ENCODE measurements at regions not wholly inside any gene's neighbourhood (a gene's known extent, or its start where the extent isn't known, plus 50 kb on each side); places are given as distances from the start of the nearest gene placed in this dataset.

DNA sequence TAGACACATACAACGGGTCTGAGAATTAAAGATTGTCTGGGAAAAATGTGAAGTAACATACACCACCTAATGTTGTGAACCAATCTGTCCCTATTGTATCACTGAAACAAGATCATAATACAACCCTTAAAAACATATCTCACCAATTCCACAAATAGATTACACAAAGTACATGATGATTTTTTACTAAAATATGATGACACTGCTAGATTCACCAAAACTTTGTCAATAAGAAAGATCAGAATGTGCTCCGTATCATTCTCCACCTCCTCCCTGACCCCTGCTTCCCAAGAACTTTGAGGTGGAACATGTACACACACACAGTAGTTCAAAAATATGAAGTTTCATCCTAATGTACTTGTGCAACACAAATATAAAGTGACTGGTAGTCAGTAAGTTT is 862.0 kb downstream of the PCDH18 start:
- TF ChIP-seq YY1 (IDR thresholded peaks at IDR 0.05; ENCODE audit: low read depth) (no peak), CEBPB (IDR thresholded peaks at IDR 0.05) (no peak), ZBTB7A (IDR thresholded peaks at IDR 0.05; ENCODE audit: low read depth) (no peak)
- TF ChIP-seq, protein P1, sequence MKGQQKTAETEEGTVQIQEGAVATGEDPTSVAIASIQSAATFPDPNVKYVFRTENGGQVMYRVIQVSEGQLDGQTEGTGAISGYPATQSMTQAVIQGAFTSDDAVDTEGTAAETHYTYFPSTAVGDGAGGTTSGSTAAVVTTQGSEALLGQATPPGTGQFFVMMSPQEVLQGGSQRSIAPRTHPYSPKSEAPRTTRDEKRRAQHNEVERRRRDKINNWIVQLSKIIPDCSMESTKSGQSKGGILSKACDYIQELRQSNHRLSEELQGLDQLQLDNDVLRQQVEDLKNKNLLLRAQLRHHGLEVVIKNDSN (IDR thresholded peaks at IDR 0.05), result no peak

- TF ChIP-seq CREB1 (IDR thresholded peaks at IDR 0.05; ENCODE audit: low read depth) (no peak), EP300 (IDR thresholded peaks at IDR 0.05; ENCODE audit: borderline replicate concordance) (no peak), RAD21 (IDR thresholded peaks at IDR 0.05; ENCODE audit: low read depth) (no peak), NFIC (IDR thresholded peaks at IDR 0.05) (no peak), TEAD4 (IDR thresholded peaks at IDR 0.05) (no peak), TCF12 (IDR thresholded peaks at IDR 0.05; ENCODE audit: low read depth) (no peak), EGR1 (IDR thresholded peaks at IDR 0.05) (no peak), ZBTB7A (IDR thresholded peaks at IDR 0.05; ENCODE audit: low read depth) (no peak), YY1 (IDR thresholded peaks at IDR 0.05; ENCODE audit: low read depth) (no peak), FOXM1 (IDR thresholded peaks at IDR 0.05; ENCODE audit: borderline replicate concordance, low read depth) (no peak), TAF1 (IDR thresholded peaks at IDR 0.05; ENCODE audit: low read depth) (no peak), CEBPB (IDR thresholded peaks at IDR 0.05) (no peak)
- TF ChIP-seq, protein P2, sequence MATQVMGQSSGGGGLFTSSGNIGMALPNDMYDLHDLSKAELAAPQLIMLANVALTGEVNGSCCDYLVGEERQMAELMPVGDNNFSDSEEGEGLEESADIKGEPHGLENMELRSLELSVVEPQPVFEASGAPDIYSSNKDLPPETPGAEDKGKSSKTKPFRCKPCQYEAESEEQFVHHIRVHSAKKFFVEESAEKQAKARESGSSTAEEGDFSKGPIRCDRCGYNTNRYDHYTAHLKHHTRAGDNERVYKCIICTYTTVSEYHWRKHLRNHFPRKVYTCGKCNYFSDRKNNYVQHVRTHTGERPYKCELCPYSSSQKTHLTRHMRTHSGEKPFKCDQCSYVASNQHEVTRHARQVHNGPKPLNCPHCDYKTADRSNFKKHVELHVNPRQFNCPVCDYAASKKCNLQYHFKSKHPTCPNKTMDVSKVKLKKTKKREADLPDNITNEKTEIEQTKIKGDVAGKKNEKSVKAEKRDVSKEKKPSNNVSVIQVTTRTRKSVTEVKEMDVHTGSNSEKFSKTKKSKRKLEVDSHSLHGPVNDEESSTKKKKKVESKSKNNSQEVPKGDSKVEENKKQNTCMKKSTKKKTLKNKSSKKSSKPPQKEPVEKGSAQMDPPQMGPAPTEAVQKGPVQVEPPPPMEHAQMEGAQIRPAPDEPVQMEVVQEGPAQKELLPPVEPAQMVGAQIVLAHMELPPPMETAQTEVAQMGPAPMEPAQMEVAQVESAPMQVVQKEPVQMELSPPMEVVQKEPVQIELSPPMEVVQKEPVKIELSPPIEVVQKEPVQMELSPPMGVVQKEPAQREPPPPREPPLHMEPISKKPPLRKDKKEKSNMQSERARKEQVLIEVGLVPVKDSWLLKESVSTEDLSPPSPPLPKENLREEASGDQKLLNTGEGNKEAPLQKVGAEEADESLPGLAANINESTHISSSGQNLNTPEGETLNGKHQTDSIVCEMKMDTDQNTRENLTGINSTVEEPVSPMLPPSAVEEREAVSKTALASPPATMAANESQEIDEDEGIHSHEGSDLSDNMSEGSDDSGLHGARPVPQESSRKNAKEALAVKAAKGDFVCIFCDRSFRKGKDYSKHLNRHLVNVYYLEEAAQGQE (IDR thresholded peaks at IDR 0.05; ENCODE audit: low read depth), result no peak
- TF ChIP-seq, protein P1 (IDR thresholded peaks at IDR 0.05), result no peak
- TF ChIP-seq, protein P3, sequence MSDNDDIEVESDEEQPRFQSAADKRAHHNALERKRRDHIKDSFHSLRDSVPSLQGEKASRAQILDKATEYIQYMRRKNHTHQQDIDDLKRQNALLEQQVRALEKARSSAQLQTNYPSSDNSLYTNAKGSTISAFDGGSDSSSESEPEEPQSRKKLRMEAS (IDR thresholded peaks at IDR 0.05), result no peak
Measured at GRCh38 chr4:136664988-136665387, 867.3 kb downstream of the PCDH18 start.

DNA sequence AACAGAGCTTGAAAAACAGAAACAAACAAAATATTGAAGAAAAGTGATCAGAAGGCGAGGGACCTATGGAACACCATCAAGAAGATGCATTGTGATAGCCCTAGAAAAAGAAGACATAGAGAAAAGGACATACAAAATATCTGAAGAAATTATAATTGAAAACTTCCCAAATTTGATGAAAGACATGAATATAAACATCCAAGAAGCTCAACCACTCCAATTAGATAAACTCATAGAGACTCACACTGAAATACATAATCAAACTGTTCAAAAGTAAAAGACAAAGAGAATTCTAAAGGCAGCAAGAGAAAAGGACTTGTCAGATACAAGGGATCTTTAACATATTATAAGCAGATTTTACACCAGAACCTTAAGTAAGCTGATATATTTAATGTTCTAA is 869.8 kb downstream of the PCDH18 start:
- no peak for TF ChIP-seq CEBPB (IDR thresholded peaks at IDR 0.05)
- TF ChIP-seq EGR1 (IDR thresholded peaks at IDR 0.05), result no peak
- no peak for TF ChIP-seq NFIC (IDR thresholded peaks at IDR 0.05)
- TF ChIP-seq EP300 (IDR thresholded peaks at IDR 0.05; ENCODE audit: borderline replicate concordance), result no peak
- no peak for TF ChIP-seq TCF12 (IDR thresholded peaks at IDR 0.05; ENCODE audit: low read depth)
- no peak for TF ChIP-seq ZBTB7A (IDR thresholded peaks at IDR 0.05; ENCODE audit: low read depth)
- TF ChIP-seq TEAD4 (IDR thresholded peaks at IDR 0.05), result no peak
- no peak for TF ChIP-seq CREB1 (IDR thresholded peaks at IDR 0.05; ENCODE audit: low read depth)
- TF ChIP-seq YY1 (IDR thresholded peaks at IDR 0.05; ENCODE audit: low read depth), result no peak
- TF ChIP-seq, protein P2 (IDR thresholded peaks at IDR 0.05; ENCODE audit: low read depth), result no peak
- TF ChIP-seq, protein P1 (IDR thresholded peaks at IDR 0.05), result no peak
- no peak for TF ChIP-seq TAF1 (IDR thresholded peaks at IDR 0.05; ENCODE audit: low read depth)
- TF ChIP-seq RAD21 (IDR thresholded peaks at IDR 0.05; ENCODE audit: low read depth), result no peak

DNA sequence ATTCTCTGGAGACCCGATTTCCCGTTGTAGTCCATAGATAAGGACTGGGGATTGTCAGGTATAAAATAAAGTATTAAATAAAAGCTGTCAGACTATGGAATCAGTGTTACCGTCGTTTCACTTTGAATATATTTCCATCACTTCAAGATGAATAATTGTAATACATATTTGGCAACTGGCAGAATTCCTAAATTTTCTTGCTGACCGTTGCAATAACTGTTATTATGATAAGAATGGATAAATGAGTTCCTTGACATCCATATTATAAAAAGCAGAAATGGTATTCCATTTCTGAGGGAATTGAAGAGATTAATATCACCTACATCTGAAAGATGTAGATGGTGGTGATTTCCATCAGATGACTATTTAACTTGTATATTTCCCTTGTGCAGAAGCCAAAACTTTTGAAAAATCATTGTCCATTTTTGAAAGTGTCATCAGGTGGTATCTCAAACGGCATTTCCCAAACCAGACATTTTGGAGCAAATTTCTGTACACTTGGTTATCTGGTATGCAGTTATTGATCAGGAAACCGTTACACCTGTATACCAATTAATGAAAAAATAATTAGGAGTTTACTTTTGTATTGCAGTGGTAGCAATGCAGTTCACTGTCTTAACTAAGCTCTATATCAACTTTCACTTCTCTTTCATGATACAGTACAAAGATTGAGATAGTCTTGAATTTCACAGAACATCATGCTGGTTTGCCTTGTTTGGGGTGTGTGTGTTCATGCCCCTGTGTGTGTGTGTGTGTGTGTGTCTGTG is 878.5 kb downstream of the PCDH18 start:
- TF ChIP-seq EP300 (IDR thresholded peaks at IDR 0.05; ENCODE audit: borderline replicate concordance), result no peak
- TF ChIP-seq, protein P3 (IDR thresholded peaks at IDR 0.05), result no peak
- TF ChIP-seq, protein P2 (IDR thresholded peaks at IDR 0.05; ENCODE audit: low read depth), result no peak
- TF ChIP-seq TCF12 (IDR thresholded peaks at IDR 0.05; ENCODE audit: low read depth), result no peak
- TF ChIP-seq ZBTB7A (IDR thresholded peaks at IDR 0.05; ENCODE audit: low read depth), result no peak
- TF ChIP-seq CEBPB (IDR thresholded peaks at IDR 0.05), result no peak
- no peak for TF ChIP-seq CREB1 (IDR thresholded peaks at IDR 0.05; ENCODE audit: low read depth)
- no peak for TF ChIP-seq YY1 (IDR thresholded peaks at IDR 0.05; ENCODE audit: low read depth)
- TF ChIP-seq RAD21 (IDR thresholded peaks at IDR 0.05; ENCODE audit: low read depth), result no peak
- no peak for TF ChIP-seq TAF1 (IDR thresholded peaks at IDR 0.05; ENCODE audit: low read depth)
- no peak for TF ChIP-seq FOXM1 (IDR thresholded peaks at IDR 0.05; ENCODE audit: borderline replicate concordance, low read depth)
- TF ChIP-seq, protein P1 (IDR thresholded peaks at IDR 0.05), result no peak
- TF ChIP-seq EGR1 (IDR thresholded peaks at IDR 0.05), result no peak
- no peak for TF ChIP-seq TEAD4 (IDR thresholded peaks at IDR 0.05)

All from Ishikawa (cell line).